ENCODE measurements at regions not wholly inside any gene's neighbourhood (a gene's known extent, or its start where the extent isn't known, plus 50 kb on each side); places are given as distances from the start of the nearest gene placed in this dataset.

DNA sequence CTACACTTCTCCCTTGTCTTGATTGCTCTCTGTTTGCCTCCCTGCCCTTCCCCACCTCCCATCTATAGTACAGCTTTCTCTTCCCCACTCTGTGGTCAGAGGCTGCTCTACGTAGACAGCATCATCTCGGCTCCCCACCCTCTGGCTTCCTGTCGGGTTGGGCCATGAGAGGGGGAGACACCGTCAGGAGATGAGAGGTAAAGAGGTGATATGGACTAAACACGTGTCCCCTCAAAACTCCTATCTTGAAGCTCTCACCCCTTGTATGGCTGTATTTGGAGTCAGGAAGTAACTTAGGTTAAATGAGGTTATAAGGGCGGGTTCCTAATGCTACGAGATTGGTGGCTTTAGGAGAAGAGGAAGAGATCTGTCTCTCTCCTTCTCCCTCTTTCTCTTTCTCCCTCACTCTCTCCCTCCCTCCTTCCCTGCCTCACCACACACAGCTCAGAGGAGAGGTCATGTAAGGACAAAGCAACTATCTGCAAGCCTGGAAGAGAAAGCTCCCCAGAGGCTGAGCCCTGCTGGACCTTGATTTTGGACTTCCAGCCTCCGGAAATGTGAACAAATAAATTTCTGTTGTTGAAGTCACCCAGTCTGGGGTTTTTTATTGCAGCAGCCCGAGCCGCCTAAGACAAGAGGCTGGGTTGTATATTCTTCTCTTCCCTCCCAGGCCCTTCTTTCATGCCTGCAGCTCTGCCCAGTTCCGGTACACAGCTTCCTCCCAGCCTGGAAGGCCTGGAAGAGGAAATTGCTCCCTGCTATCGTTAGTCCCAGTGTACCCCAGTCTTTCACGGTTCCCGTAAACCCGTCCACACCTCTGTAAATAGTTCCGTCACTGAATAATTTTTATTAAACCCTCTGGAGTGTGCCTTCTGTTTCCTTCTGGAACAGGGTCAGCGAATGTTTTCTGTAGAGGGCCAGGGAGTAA lies 138.0 kb downstream of the AKAIN1 start:
- TF ChIP-seq, protein P1, sequence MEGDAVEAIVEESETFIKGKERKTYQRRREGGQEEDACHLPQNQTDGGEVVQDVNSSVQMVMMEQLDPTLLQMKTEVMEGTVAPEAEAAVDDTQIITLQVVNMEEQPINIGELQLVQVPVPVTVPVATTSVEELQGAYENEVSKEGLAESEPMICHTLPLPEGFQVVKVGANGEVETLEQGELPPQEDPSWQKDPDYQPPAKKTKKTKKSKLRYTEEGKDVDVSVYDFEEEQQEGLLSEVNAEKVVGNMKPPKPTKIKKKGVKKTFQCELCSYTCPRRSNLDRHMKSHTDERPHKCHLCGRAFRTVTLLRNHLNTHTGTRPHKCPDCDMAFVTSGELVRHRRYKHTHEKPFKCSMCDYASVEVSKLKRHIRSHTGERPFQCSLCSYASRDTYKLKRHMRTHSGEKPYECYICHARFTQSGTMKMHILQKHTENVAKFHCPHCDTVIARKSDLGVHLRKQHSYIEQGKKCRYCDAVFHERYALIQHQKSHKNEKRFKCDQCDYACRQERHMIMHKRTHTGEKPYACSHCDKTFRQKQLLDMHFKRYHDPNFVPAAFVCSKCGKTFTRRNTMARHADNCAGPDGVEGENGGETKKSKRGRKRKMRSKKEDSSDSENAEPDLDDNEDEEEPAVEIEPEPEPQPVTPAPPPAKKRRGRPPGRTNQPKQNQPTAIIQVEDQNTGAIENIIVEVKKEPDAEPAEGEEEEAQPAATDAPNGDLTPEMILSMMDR (IDR thresholded peaks at IDR 0.05), result no peak
- Histone ChIP-seq H3K36me3 (ENCODE audit: low read depth) (no peaks in the 10 kb centered on the region), H3K4me1 (ENCODE audit: low read depth) (no peaks in the 10 kb centered on the region), H3K4me3 (no peak overlapping the region), H3K9me3 (no peaks in the 10 kb centered on the region)
- no peak for DNase-seq
- ATAC-seq, result peak; percentile 48
- intact Hi-C loops (cut with DNase I, micrococcal nuclease), result no loop called here

DNA sequence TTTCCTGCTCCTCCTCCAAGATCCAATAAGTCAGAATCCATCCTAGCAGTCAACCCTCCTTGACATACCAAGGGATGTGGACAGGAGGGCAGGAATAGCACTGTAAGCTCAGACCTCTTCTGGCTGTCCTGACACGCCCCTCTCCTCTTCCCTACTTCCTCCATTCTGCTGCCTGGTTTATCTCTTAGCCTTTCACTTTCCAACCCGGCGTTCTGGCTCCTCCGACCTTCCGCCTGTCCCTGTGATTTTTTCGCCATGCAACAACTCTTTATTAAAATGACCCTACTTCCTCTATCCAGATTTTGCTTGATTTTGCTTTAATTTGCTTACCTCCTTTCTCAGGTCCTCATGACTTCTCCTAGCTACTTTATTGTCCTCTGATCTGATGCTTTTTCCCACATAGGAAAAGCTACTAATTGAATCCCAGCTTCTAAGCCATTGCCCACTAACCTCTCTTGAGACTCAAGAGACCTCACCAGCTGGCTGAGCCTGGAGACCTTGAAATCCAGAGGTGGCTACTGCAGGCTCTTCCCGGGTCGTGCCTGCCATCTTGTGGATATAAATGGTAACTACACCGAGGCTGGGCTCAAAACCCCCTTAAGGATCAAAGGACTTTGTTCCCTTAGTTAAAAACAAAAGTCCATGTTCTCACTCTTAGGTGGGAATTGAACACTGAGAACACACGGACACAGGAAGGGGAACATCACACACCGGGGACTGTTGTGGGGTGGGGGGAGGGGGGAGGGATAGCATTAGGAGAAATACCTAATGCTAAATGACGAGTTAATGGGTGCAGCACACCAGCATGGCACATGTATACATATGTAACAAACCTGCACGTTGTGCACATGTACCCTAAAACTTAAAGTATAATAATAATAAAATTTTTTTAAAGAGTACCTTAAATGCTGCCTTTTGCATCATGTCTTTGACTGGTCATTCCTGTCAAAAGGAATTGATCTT lies 139.4 kb downstream of the AKAIN1 start:
- ATAC-seq (peak; percentile 83), DNase-seq (peak in 2 of 3 donors; percentile 37 to 56)
- Histone ChIP-seq H3K36me3 (ENCODE audit: low read depth) (no peaks in the 10 kb centered on the region), H3K4me3 (no peak overlapping the region), H3K4me1 (ENCODE audit: low read depth) (no peaks in the 10 kb centered on the region), H3K9me3 (no peaks in the 10 kb centered on the region)
- TF ChIP-seq, protein P1 (IDR thresholded peaks at IDR 0.05), result peak; percentile 52
- intact Hi-C loops (cut with DNase I, micrococcal nuclease), result no loop called here

DNA sequence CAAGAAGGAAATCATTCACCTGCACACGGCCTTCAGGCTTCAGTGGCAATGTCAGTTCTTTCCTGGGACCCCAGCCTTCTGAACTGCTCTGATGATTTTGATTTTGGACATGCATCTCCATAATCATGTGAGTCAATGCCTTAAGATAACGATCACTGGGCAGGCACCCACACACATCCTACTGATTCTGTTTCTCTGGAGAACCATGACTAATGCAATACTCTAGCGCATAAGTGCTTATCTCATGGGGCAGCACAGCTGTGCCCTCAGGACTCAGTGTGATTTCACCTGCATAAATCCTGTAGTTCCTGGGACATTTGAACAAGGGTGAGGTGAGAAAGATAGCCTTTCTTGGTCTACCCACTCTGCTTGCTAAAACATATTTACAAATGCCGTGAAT lies 144.6 kb downstream of the AKAIN1 start:
- no peak for ATAC-seq
- no peak overlapping the region for H3K4me3 ChIP-seq

DNA sequence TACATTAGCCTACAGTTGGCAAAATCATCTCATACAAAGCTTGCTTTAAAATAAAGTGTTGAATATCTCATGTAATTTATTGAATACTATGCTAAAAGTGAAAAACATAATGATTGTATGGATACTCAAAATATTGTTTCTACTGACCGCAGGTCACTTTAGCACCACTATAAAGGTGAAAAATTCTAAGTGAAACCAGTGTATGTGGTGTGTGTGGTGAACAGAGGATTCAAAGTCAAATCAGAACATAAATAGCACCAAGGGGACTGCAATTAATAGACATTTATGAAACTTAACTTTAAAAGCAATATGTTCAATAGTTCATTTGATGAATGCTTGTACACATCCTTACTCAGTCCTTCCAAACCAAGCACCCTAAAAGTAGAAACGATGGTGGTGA lies 145.8 kb downstream of the AKAIN1 start:
- ATAC-seq (no peak), DNase-seq (no peak)
- no peaks in the 10 kb centered on the region for H3K9me3 ChIP-seq
- H3K4me3 ChIP-seq, result no peak overlapping the region
- no peaks in the 10 kb centered on the region for H3K4me1 ChIP-seq (ENCODE audit: low read depth)
- TF ChIP-seq, protein P1 (IDR thresholded peaks at IDR 0.05), result no peak
- H3K36me3 ChIP-seq (ENCODE audit: low read depth), result no peaks in the 10 kb centered on the region
- intact Hi-C loops (cut with DNase I, micrococcal nuclease), result no loop called here

More for the DNA sequence above, 144.6 kb downstream of the AKAIN1 start:
- Histone ChIP-seq H3K36me3 (ENCODE audit: low read depth) (no peaks in the 10 kb centered on the region), H3K9me3 (no peaks in the 10 kb centered on the region), H3K4me1 (ENCODE audit: low read depth) (no peaks in the 10 kb centered on the region)
- TF ChIP-seq, protein P1 (IDR thresholded peaks at IDR 0.05), result no peak
- no peak for DNase-seq
- intact Hi-C loops (cut with DNase I, micrococcal nuclease), result no loop called here

DNA sequence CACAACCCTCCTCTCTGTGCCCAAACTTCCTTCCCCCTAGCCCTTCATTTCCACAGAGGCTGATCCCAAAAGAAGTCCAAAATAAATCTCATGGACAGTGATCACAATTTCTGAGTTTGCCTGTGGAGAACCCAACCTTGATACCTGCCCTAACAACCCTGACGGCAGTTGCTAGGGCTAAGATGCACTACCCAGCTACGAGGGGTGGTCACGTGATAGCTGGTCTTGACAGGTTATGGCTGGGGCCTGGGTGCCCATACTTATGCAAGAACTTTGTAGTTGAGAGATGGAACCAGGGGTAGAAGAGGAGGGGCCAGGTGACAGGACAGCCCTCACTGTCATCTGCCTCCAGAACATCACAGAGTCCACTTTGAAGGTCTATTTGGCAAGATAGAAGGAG lies 147.9 kb downstream of the AKAIN1 start:
- Histone ChIP-seq H3K9me3 (no peaks in the 10 kb centered on the region), H3K4me3 (no peak overlapping the region), H3K4me1 (ENCODE audit: low read depth) (no peaks in the 10 kb centered on the region), H3K36me3 (ENCODE audit: low read depth) (no peaks in the 10 kb centered on the region)
- DNase-seq (no peak), ATAC-seq (no peak)
- intact Hi-C loops (cut with DNase I, micrococcal nuclease), result no loop called here
- TF ChIP-seq, protein P1 (IDR thresholded peaks at IDR 0.05), result no peak
